ENCODE measurements at regions not wholly inside any gene's neighbourhood (a gene's known extent, or its start where the extent isn't known, plus 50 kb on each side); places are given as distances from the start of the nearest gene placed in this dataset.

DNA sequence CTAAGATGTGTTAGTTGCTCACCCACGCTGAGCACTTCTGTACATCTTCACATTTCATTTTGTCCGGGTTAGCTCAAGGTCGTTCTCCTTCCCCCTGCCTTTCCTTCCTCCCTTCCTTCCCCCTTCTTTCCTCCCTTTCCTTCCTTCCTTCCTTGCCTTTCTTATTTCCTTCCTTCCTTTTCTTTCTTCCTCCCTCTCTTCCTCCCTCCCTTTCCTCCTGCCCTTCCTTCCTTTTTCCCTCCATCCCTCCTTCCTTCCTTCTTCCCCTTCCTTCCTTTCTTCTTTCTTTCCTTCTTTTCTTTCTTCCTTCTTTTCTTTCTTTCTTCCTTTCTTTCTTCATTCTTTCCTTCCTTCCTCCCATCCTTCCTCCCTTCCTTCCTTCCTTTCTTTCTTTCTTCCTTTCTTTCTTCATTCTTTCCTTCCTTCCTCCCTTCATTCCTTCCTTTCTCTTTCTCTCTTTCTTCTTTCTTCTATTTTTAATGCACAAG lies 129.8 kb downstream of the FAM174B start:
- H3K4me3 ChIP-seq (ENCODE audit: control insufficient read depth in 2 of 3, extremely low read depth in 1 of 3, insufficient read depth in 2 of 3, low read depth in 1 of 3, low read length in 3 of 3): no peak overlapping the region
- TF ChIP-seq, protein P1, sequence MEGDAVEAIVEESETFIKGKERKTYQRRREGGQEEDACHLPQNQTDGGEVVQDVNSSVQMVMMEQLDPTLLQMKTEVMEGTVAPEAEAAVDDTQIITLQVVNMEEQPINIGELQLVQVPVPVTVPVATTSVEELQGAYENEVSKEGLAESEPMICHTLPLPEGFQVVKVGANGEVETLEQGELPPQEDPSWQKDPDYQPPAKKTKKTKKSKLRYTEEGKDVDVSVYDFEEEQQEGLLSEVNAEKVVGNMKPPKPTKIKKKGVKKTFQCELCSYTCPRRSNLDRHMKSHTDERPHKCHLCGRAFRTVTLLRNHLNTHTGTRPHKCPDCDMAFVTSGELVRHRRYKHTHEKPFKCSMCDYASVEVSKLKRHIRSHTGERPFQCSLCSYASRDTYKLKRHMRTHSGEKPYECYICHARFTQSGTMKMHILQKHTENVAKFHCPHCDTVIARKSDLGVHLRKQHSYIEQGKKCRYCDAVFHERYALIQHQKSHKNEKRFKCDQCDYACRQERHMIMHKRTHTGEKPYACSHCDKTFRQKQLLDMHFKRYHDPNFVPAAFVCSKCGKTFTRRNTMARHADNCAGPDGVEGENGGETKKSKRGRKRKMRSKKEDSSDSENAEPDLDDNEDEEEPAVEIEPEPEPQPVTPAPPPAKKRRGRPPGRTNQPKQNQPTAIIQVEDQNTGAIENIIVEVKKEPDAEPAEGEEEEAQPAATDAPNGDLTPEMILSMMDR (optimal IDR thresholded peaks at IDR 0.05 in 1 of 3, IDR thresholded peaks at IDR 0.05 in 1 of 3, conservative IDR thresholded peaks at IDR 0.05 in 1 of 3; ENCODE audit: extremely low read depth in 1 of 3, insufficient read depth in 2 of 3, low read length in 3 of 3): no peak
- no peak for TF ChIP-seq EZH2 (IDR thresholded peaks at IDR 0.05; ENCODE audit: low read length)
- H3K9me1 ChIP-seq (ENCODE audit: control insufficient read depth, extremely low read depth, insufficient read depth, low read length): no peaks in the 10 kb centered on the region
- no peak for DNase-seq (ENCODE audit: low read depth, low spot score)
- dilution Hi-C loops (cut with MboI; ENCODE audit: extremely low pct_ligation_motif_present, low sequenced_read_pairs): no loop called here
- no peaks in the 10 kb centered on the region for H4K20me1 ChIP-seq (ENCODE audit: control insufficient read depth, extremely low read depth, insufficient read depth, low read length)
- no peak overlapping the region for H3K4me2 ChIP-seq (ENCODE audit: control insufficient read depth, extremely low read depth, insufficient read depth, low read depth, low read length)
- FAIRE-seq: no peak
- no peaks in the 10 kb centered on the region for H3K36me3 ChIP-seq (ENCODE audit: control insufficient read depth in 2 of 2, extremely low read depth in 1 of 2, insufficient read depth in 2 of 2, low read length in 2 of 2)
- no peaks in the 10 kb centered on the region for H3K9me3 ChIP-seq (ENCODE audit: control insufficient read depth, low read depth, low read length)
- no peaks in the 10 kb centered on the region for H3K27me3 ChIP-seq (ENCODE audit: control insufficient read depth, extremely low read depth, insufficient read depth, low read length)
- H2AFZ ChIP-seq (ENCODE audit: control insufficient read depth, low read length): no peak overlapping the region
- H3K9ac ChIP-seq (ENCODE audit: control insufficient read depth, extremely low read depth, insufficient read depth, low read length): no peak overlapping the region
- no peak overlapping the region for H3K27ac ChIP-seq (ENCODE audit: control insufficient read depth, insufficient read depth, low read length)
- no peaks in the 10 kb centered on the region for H3K79me2 ChIP-seq (ENCODE audit: control insufficient read depth, insufficient read depth, low read length)
- no peaks in the 10 kb centered on the region for H3K4me1 ChIP-seq (ENCODE audit: control insufficient read depth, extremely low read depth, insufficient read depth, low read length)

DNA sequence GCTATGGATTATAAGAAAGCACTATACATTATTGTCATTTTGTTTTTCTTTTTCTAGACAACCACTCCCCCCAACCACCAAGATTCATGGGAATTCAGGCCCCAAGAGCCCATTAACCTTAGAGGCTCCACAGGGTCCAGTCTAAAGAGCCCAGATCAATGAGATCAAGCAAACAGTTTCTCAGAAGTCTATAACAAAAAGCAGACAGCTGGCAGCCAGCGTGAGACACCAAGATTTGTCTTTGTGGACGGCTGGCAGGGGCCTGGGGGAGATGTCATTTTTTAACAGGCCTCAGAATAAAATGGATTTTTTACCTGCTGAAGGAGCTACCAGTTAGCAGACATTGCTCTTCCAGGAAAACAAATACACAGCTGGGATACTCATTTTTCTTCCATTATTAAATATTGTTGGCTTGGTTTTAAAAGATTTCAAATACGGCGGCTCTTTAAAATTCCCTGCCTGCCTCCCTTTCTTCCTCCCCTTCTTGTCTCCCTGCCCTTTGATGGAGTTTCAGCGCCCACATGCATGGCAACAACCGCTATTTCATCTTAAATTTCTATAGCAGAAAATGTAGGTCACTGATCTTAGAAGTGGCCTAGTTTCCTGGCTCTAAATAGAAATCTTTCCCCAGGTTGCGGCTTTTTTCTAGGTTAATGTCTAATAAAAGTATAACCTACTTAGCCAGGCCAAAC lies 130.6 kb downstream of the FAM174B start:
- TF ChIP-seq, protein P1 (optimal IDR thresholded peaks at IDR 0.05 in 1 of 3, IDR thresholded peaks at IDR 0.05 in 1 of 3, conservative IDR thresholded peaks at IDR 0.05 in 1 of 3; ENCODE audit: extremely low read depth in 1 of 3, insufficient read depth in 2 of 3, low read length in 3 of 3): no peak
- no peak for TF ChIP-seq EZH2 (IDR thresholded peaks at IDR 0.05; ENCODE audit: low read length)
- dilution Hi-C loops (cut with MboI; ENCODE audit: extremely low pct_ligation_motif_present, low sequenced_read_pairs): no loop called here
- no peak for FAIRE-seq

More for the DNA sequence above, 130.6 kb downstream of the FAM174B start:
- H4K20me1 ChIP-seq (ENCODE audit: control insufficient read depth, extremely low read depth, insufficient read depth, low read length): no peaks in the 10 kb centered on the region
- H3K79me2 ChIP-seq (ENCODE audit: control insufficient read depth, insufficient read depth, low read length): no peaks in the 10 kb centered on the region
- no peak overlapping the region for H3K9ac ChIP-seq (ENCODE audit: control insufficient read depth, extremely low read depth, insufficient read depth, low read length)
- no peak overlapping the region for H3K4me2 ChIP-seq (ENCODE audit: control insufficient read depth, extremely low read depth, insufficient read depth, low read depth, low read length)
- H2AFZ ChIP-seq (ENCODE audit: control insufficient read depth, low read length): no peak overlapping the region
- no peaks in the 10 kb centered on the region for H3K4me1 ChIP-seq (ENCODE audit: control insufficient read depth, extremely low read depth, insufficient read depth, low read length)
- no peak overlapping the region for H3K4me3 ChIP-seq (ENCODE audit: control insufficient read depth in 2 of 3, extremely low read depth in 1 of 3, insufficient read depth in 2 of 3, low read depth in 1 of 3, low read length in 3 of 3)
- no peaks in the 10 kb centered on the region for H3K36me3 ChIP-seq (ENCODE audit: control insufficient read depth in 2 of 2, extremely low read depth in 1 of 2, insufficient read depth in 2 of 2, low read length in 2 of 2)
- no peaks in the 10 kb centered on the region for H3K27me3 ChIP-seq (ENCODE audit: control insufficient read depth, extremely low read depth, insufficient read depth, low read length)
- no peak for DNase-seq (ENCODE audit: low read depth, low spot score)
- H3K27ac ChIP-seq (ENCODE audit: control insufficient read depth, insufficient read depth, low read length): no peak overlapping the region
- no peaks in the 10 kb centered on the region for H3K9me1 ChIP-seq (ENCODE audit: control insufficient read depth, extremely low read depth, insufficient read depth, low read length)
- H3K9me3 ChIP-seq (ENCODE audit: control insufficient read depth, low read depth, low read length): no peaks in the 10 kb centered on the region

Measured in keratinocyte (primary cell).